CD14-positive monocyte (primary cell): ENCODE measurements at regions not wholly inside any gene's neighbourhood (a gene's known extent, or its start where the extent isn't known, plus 50 kb on each side); places are given as distances from the start of the nearest gene placed in this dataset.

Experiments
- DNase-seq, 3 donors: peaks; one replicate each; pipeline ENCODE4 v3.0.0-alpha.2; 2011 to 2022
- H2AFZ ChIP-seq: 2 replicates; pipeline ENCODE4 v1.6.0; 2012; ENCODE audit warnings: mild to moderate bottlenecking, low read depth, low read length, inconsistent platforms; ENCODE audit not compliant: insufficient read depth, poor library complexity, severe bottlenecking
- H3K27ac ChIP-seq, 2 donors: 1 replicate in 1 of 2; 2 replicates in 1 of 2; pipeline ENCODE4 v1.5.1; 2012 to 2013; ENCODE audit warnings: low read length in 2 of 2, control low read depth in 1 of 2, inconsistent platforms in 1 of 2, low read depth in 1 of 2, mild to moderate bottlenecking in 1 of 2
- H3K27me3 ChIP-seq, 2 donors: one replicate each; pipeline versions ENCODE4 v1.6.0 to v1.6.1; 2011 to 2013; ENCODE audit warnings: low read length in 2 of 2; ENCODE audit not compliant: control insufficient read depth in 2 of 2, insufficient read depth in 2 of 2
- H3K36me3 ChIP-seq, 2 donors: replicated peaks in 1 of 2; 1 replicate in 1 of 2; 2 replicates in 1 of 2; pipeline versions ENCODE4 v1.5.1 to v1.6.1; 2012 to 2013; ENCODE audit warnings: low read length in 2 of 2, control low read depth in 1 of 2, inconsistent platforms in 1 of 2, mild to moderate bottlenecking in 1 of 2; ENCODE audit not compliant: insufficient read depth in 2 of 2, control insufficient read depth in 1 of 2
- H3K4me1 ChIP-seq, 2 donors: 1 replicate in 1 of 2; 2 replicates in 1 of 2; pipeline versions ENCODE4 v1.5.1 to v1.6.1; 2012 to 2013; ENCODE audit warnings: low read length in 2 of 2, control low read depth in 1 of 2, inconsistent platforms in 1 of 2, mild to moderate bottlenecking in 1 of 2, moderate library complexity in 1 of 2; ENCODE audit not compliant: insufficient read depth in 2 of 2, control insufficient read depth in 1 of 2
- H3K4me2 ChIP-seq: replicated peaks from 2 replicates; pipeline ENCODE3; 2012; ENCODE audit warnings: low read length, moderate library complexity, mild to moderate bottlenecking; ENCODE audit not compliant: poor library complexity, severe bottlenecking; ENCODE audit errors: extremely low read depth
- H3K4me3 ChIP-seq, 3 experiments: fragments of 200-600 bp in 1 of 3; sonication (generic) in 1 of 3; replicated peaks in 1 of 3; 1 replicate in 2 of 3; 2 replicates in 1 of 3; pipeline ENCODE4 v1.5.1; 2011 to 2013; ENCODE audit warnings: low read length in 3 of 3, mild to moderate bottlenecking in 3 of 3, control low read depth in 2 of 3, low read depth in 2 of 3, inconsistent platforms in 1 of 3, moderate library complexity in 1 of 3
- H3K79me2 ChIP-seq: 2 replicates; pipeline ENCODE4 v1.6.0; 2012; ENCODE audit warnings: mild to moderate bottlenecking, control low read depth, inconsistent platforms, low read length, moderate library complexity; ENCODE audit not compliant: insufficient read depth
- H3K9ac ChIP-seq: 2 replicates; pipeline ENCODE4 v1.6.0; 2017; ENCODE audit warnings: low read length, mild to moderate bottlenecking; ENCODE audit not compliant: insufficient read depth, poor library complexity, severe bottlenecking
- H3K9me3 ChIP-seq, 2 donors: replicated peaks in 1 of 2; 1 replicate in 1 of 2; 2 replicates in 1 of 2; pipeline versions ENCODE4 v1.5.1 to v1.6.1; 2012 to 2013; ENCODE audit warnings: low read length in 2 of 2, control low read depth in 1 of 2; ENCODE audit not compliant: control insufficient read depth in 1 of 2, insufficient read depth in 1 of 2
- H4K20me1 ChIP-seq: 2 replicates; pipeline ENCODE4 v1.6.0; 2012; ENCODE audit warnings: mild to moderate bottlenecking, low read length, control low read depth, moderate library complexity; ENCODE audit not compliant: insufficient read depth
- H3K27ac Mint-ChIP-seq, 7 donors: one replicate each; pipeline ENCODE4 v1.8.0; 2020; ENCODE audit warnings: mild to moderate bottlenecking in 7 of 7, mixed read lengths in 7 of 7, moderate library complexity in 6 of 7, inconsistent platforms in 2 of 7
- H3K27me3 Mint-ChIP-seq, 3 donors: one replicate each; pipeline ENCODE4 v1.8.0; 2021 to 2022; ENCODE audit warnings: low read depth in 3 of 3, mild to moderate bottlenecking in 3 of 3, mixed read lengths in 3 of 3, moderate library complexity in 3 of 3, inconsistent platforms in 1 of 3
- H3K36me3 Mint-ChIP-seq, 2 donors: one replicate each; pipeline ENCODE4 v1.8.0; 2020; ENCODE audit warnings: mixed read lengths in 2 of 2, inconsistent platforms in 1 of 2, mild to moderate bottlenecking in 1 of 2
- H3K4me1 Mint-ChIP-seq: one replicate; pipeline ENCODE4 v1.8.0; 2020; ENCODE audit warnings: mild to moderate bottlenecking, mixed read lengths
- H3K4me3 Mint-ChIP-seq, 2 donors: one replicate each; pipeline ENCODE4 v1.8.0; 2020; ENCODE audit warnings: mild to moderate bottlenecking in 2 of 2, mixed read lengths in 2 of 2, moderate library complexity in 1 of 2
- H3K9me3 Mint-ChIP-seq, 7 donors: one replicate each; pipeline ENCODE4 v1.8.0; 2020 to 2022; ENCODE audit warnings: mixed read lengths in 7 of 7, mild to moderate bottlenecking in 6 of 7, moderate library complexity in 6 of 7, inconsistent platforms in 2 of 7
- WGBS: methylation state at CpG from one replicate; pipeline ENCODE4 v1.1.5; 2013; ENCODE audit warnings: missing lambda C conversion rate; ENCODE audit not compliant: insufficient coverage; 5-methylcytosine and 5-hydroxymethylcytosine counted together
- intact Hi-C, 2 donors: fragments of 100-400 bp; cut with micrococcal nuclease; formaldehyde crosslinking; loops; one replicate each; pipeline versions ENCODE4 v1.15.0 to v1.15.1; 2023
- TF ChIP-seq, protein P1 (sequence below): fragments of 200-600 bp; IDR thresholded peaks from one replicate; pipeline ENCODE4 v1.8.0; 2022; ENCODE audit warnings: antibody characterized with exemption, mild to moderate bottlenecking

GRCh38 chr10:121385136-121385535 is 213.1 kb downstream of the FGFR2 start:
- Histone ChIP-seq H4K20me1 (no peaks in the 10 kb centered on the region), H3K4me3 (no peak overlapping the region), H3K27me3 (no peaks in the 10 kb centered on the region), H3K36me3 (no peaks in the 10 kb centered on the region), H3K9ac (no peak overlapping the region), H2AFZ (no peak overlapping the region), H3K4me2 (no peak overlapping the region), H3K9me3 (peaks cover 4 to 8% of the 10 kb centered on the region in 2 donors), H3K27ac (no peak overlapping the region), H3K4me1 (no peaks in the 10 kb centered on the region), H3K79me2 (no peaks in the 10 kb centered on the region)
- no peak for DNase-seq
- intact Hi-C loops = no loop called here
- no peaks in the 10 kb centered on the region for H3K4me1 Mint-ChIP-seq
- no peak overlapping the region for H3K4me3 Mint-ChIP-seq
- WGBS = 100% methylated on average over 1 of the region's 1 CpG
- TF ChIP-seq, protein P1, sequence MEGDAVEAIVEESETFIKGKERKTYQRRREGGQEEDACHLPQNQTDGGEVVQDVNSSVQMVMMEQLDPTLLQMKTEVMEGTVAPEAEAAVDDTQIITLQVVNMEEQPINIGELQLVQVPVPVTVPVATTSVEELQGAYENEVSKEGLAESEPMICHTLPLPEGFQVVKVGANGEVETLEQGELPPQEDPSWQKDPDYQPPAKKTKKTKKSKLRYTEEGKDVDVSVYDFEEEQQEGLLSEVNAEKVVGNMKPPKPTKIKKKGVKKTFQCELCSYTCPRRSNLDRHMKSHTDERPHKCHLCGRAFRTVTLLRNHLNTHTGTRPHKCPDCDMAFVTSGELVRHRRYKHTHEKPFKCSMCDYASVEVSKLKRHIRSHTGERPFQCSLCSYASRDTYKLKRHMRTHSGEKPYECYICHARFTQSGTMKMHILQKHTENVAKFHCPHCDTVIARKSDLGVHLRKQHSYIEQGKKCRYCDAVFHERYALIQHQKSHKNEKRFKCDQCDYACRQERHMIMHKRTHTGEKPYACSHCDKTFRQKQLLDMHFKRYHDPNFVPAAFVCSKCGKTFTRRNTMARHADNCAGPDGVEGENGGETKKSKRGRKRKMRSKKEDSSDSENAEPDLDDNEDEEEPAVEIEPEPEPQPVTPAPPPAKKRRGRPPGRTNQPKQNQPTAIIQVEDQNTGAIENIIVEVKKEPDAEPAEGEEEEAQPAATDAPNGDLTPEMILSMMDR = no peak
- peaks cover 0 to 3% (median 2%) of the 10 kb centered on the region in 3 donors for H3K27me3 Mint-ChIP-seq
- no peaks in the 10 kb centered on the region for H3K36me3 Mint-ChIP-seq
- H3K9me3 Mint-ChIP-seq = peaks cover 0 to 16% (median 12%) of the 10 kb centered on the region in 7 donors
- no peak overlapping the region for H3K27ac Mint-ChIP-seq

GRCh38 chr10:121392657-121393056 is 205.6 kb downstream of the FGFR2 start:
- intact Hi-C loops = no loop called here
- no peak overlapping the region for H3K27ac ChIP-seq
- H3K4me2 ChIP-seq = no peak overlapping the region
- no peaks in the 10 kb centered on the region for H3K79me2 ChIP-seq
- H3K36me3 Mint-ChIP-seq = no peaks in the 10 kb centered on the region
- TF ChIP-seq, protein P1 = no peak
- no CpG with 5 or more reads among the region's 6 CpGs for WGBS
- H4K20me1 ChIP-seq = no peaks in the 10 kb centered on the region
- H3K36me3 ChIP-seq = no peaks in the 10 kb centered on the region
- no peak for DNase-seq
- no peak overlapping the region for H3K4me3 ChIP-seq
- H3K9me3 Mint-ChIP-seq = peaks cover 0 to 5% (median 2%) of the 10 kb centered on the region in 7 donors
- H3K27me3 Mint-ChIP-seq = peaks cover 0 to 5% (median 4%) of the 10 kb centered on the region in 3 donors
- no peaks in the 10 kb centered on the region for H3K4me1 ChIP-seq
- H3K4me1 Mint-ChIP-seq = no peaks in the 10 kb centered on the region
- no peak overlapping the region for H2AFZ ChIP-seq
- no peak overlapping the region for H3K27ac Mint-ChIP-seq
- H3K9ac ChIP-seq = no peak overlapping the region
- H3K27me3 ChIP-seq = no peaks in the 10 kb centered on the region
- no peak overlapping the region for H3K4me3 Mint-ChIP-seq
- no peaks in the 10 kb centered on the region for H3K9me3 ChIP-seq
